UCSD-AML1 (cell line): ENCODE measurements at regions not wholly inside any gene's neighbourhood (a gene's known extent, or its start where the extent isn't known, plus 50 kb on each side); places are given as distances from the start of the nearest gene placed in this dataset.

Source experiments
- DNase-seq: peaks from one replicate; lab custom pipeline; 2025; ENCODE audit not compliant: unreplicated experiment; lab: John Stamatoyannopoulos, UW

GRCh38 chr13:22173610-22174009 lies 502.7 kb downstream of the FGF9 start:
- no peak for DNase-seq

GRCh38 chr13:22175241-22175640 lies 504.4 kb downstream of the FGF9 start:
- no peak for DNase-seq

GRCh38 chr13:22175815-22176214 lies 504.9 kb downstream of the FGF9 start:
- DNase-seq: no peak

- no peak for DNase-seq
Measured at GRCh38 chr13:22176968-22177520, 506.2 kb downstream of the FGF9 start.

- DNase-seq: no peak
Measured at GRCh38 chr13:22178878-22179277, 508.0 kb downstream of the FGF9 start.

GRCh38 chr13:22187329-22187728 lies 516.5 kb downstream of the FGF9 start:
- DNase-seq: no peak

- no peak for DNase-seq
Measured at GRCh38 chr13:22189176-22190048, 518.5 kb downstream of the FGF9 start.

GRCh38 chr13:22193070-22193469 lies 522.2 kb downstream of the FGF9 start:
- no peak for DNase-seq

- DNase-seq: no peak
Measured at GRCh38 chr13:22194106-22194805, 523.4 kb downstream of the FGF9 start.

GRCh38 chr13:22195726-22196125 lies 524.9 kb downstream of the FGF9 start:
- no peak for DNase-seq

GRCh38 chr13:22196777-22197176 lies 525.9 kb downstream of the FGF9 start:
- no peak for DNase-seq

- no peak for DNase-seq
Measured at GRCh38 chr13:22198001-22198400, 527.1 kb downstream of the FGF9 start.

- no peak for DNase-seq
Measured at GRCh38 chr13:22198641-22199217, 527.9 kb downstream of the FGF9 start.

GRCh38 chr13:22200440-22200839 lies 529.6 kb downstream of the FGF9 start:
- no peak for DNase-seq

- no peak for DNase-seq
Measured at GRCh38 chr13:22201375-22201925, 530.6 kb downstream of the FGF9 start.

GRCh38 chr13:22210134-22210930 lies 539.5 kb downstream of the FGF9 start:
- no peak for DNase-seq

- DNase-seq: no peak
Measured at GRCh38 chr13:22211876-22212275, 541.0 kb downstream of the FGF9 start.

- no peak for DNase-seq
Measured at GRCh38 chr13:22212576-22212975, 541.7 kb downstream of the FGF9 start.

GRCh38 chr13:22214184-22214583 lies 543.3 kb downstream of the FGF9 start:
- DNase-seq: no peak

GRCh38 chr13:22218797-22219196 lies 547.9 kb downstream of the FGF9 start:
- DNase-seq: no peak

GRCh38 chr13:22219709-22220108 lies 548.8 kb downstream of the FGF9 start:
- no peak for DNase-seq
